D721Med (cell line): ENCODE measurements at regions not wholly inside any gene's neighbourhood (a gene's known extent, or its start where the extent isn't known, plus 50 kb on each side); places are given as distances from the start of the nearest gene placed in this dataset.

Experiments
- DNase-seq: peaks from one replicate; pipeline ENCODE4 v3.0.0; 2011; ENCODE audit warnings: low spot score; ENCODE audit not compliant: insufficient read length
- FAIRE-seq: peaks from 2 replicates; lab custom pipeline; 2011; peaks lifted over from hg19 to GRCh38; lab: Jason Lieb, UNC
- TF ChIP-seq, protein P1 (sequence below): IDR thresholded peaks from 2 replicates; pipeline ENCODE4 v1.5.1; 2012; ENCODE audit warnings: mild to moderate bottlenecking, control low read depth; ENCODE audit not compliant: insufficient read depth; ENCODE audit errors: missing control alignments

- no peak for FAIRE-seq
- no peak for DNase-seq
- TF ChIP-seq, protein P1, sequence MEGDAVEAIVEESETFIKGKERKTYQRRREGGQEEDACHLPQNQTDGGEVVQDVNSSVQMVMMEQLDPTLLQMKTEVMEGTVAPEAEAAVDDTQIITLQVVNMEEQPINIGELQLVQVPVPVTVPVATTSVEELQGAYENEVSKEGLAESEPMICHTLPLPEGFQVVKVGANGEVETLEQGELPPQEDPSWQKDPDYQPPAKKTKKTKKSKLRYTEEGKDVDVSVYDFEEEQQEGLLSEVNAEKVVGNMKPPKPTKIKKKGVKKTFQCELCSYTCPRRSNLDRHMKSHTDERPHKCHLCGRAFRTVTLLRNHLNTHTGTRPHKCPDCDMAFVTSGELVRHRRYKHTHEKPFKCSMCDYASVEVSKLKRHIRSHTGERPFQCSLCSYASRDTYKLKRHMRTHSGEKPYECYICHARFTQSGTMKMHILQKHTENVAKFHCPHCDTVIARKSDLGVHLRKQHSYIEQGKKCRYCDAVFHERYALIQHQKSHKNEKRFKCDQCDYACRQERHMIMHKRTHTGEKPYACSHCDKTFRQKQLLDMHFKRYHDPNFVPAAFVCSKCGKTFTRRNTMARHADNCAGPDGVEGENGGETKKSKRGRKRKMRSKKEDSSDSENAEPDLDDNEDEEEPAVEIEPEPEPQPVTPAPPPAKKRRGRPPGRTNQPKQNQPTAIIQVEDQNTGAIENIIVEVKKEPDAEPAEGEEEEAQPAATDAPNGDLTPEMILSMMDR: no peak
Observed at GRCh38 chr6:105588123-105588710, 185.3 kb upstream of the PREP start.

GRCh38 chr6:105587349-105588122, 184.7 kb upstream of the PREP start:
- FAIRE-seq: no peak
- TF ChIP-seq, protein P1: no peak

GRCh38 chr6:105578179-105578707, 175.4 kb upstream of the PREP start:
- FAIRE-seq (no peak), DNase-seq (no peak)
- TF ChIP-seq, protein P1: no peak

More at GRCh38 chr6:105587349-105588122, 184.7 kb upstream of the PREP start:
- DNase-seq: no peak

DNA sequence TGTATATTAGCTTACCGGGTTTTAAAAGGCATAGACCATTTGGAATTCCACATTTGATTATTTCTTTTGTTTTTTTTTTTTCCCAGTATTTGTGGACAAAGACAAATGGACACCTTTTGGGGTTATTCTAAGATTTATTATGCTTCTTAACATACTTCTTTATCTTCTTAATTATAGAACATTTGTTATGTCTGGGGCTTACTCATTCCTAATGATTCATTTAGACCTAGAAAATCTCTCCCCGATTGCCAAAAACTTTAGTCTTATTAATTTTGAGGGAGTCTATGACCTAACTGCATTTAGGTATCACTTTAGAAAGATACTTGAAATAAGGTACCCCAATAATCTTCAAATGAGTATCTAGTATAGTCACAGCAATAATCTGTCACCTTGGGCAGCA, 170.7 kb upstream of the PREP start:
- TF ChIP-seq, protein P1: no peak
- DNase-seq: no peak
- no peak for FAIRE-seq

DNA sequence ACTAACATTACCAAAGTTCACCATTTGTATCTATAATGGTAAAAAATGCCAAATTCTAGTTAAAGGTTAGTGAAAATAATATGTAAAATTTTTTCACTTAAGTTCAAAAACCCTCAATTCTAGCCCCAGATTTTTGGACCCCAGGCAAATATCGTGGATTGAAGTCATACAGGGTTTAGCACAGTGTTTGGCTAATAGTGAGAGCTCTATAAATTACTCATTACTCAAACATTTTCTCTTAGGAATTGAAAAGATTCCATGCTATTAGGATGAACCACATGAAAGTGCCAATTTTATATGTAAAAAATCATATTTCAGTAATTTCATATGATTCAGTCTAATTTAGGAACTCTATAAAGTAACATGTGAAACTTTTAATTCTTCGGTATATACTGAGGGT, 170.3 kb upstream of the PREP start:
- FAIRE-seq (no peak), DNase-seq (no peak)
- TF ChIP-seq, protein P1: no peak

DNA sequence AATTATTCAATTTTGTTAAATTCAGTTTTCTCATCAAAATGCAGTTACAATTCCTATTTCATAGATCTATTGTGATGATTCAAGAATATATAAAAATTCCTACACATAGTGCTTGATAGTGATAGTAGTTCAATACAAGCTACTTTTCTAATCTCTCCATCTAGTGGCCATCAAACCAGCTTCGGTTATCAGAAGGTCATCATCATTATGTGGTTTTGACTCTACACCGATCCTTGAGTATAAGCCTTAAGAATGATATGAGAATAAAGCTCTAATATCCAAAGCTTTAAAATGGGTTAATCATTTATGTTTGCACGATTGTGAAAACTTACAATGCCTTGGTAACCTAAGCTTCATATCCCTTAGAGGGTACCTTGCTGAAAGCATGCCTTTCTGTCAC, 167.5 kb upstream of the PREP start:
- no peak for FAIRE-seq
- TF ChIP-seq, protein P1: no peak
- DNase-seq: no peak

GRCh38 chr6:105569706-105570105, 166.8 kb upstream of the PREP start:
- DNase-seq: no peak
- FAIRE-seq: no peak
- TF ChIP-seq, protein P1: no peak
